ENCODE measurements at regions not wholly inside any gene's neighbourhood (a gene's known extent, or its start where the extent isn't known, plus 50 kb on each side); places are given as distances from the start of the nearest gene placed in this dataset.

- TF ChIP-seq, protein P1, sequence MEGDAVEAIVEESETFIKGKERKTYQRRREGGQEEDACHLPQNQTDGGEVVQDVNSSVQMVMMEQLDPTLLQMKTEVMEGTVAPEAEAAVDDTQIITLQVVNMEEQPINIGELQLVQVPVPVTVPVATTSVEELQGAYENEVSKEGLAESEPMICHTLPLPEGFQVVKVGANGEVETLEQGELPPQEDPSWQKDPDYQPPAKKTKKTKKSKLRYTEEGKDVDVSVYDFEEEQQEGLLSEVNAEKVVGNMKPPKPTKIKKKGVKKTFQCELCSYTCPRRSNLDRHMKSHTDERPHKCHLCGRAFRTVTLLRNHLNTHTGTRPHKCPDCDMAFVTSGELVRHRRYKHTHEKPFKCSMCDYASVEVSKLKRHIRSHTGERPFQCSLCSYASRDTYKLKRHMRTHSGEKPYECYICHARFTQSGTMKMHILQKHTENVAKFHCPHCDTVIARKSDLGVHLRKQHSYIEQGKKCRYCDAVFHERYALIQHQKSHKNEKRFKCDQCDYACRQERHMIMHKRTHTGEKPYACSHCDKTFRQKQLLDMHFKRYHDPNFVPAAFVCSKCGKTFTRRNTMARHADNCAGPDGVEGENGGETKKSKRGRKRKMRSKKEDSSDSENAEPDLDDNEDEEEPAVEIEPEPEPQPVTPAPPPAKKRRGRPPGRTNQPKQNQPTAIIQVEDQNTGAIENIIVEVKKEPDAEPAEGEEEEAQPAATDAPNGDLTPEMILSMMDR (IDR thresholded peaks at IDR 0.05), result no peak
- TF ChIP-seq POLR2A (IDR thresholded peaks at IDR 0.05), result no peak
These were observed 479.8 kb upstream of the FLRT2 start for GRCh38 chr14:85050180-85050579.
